HG02970 (cell line): ENCODE measurements at regions not wholly inside any gene's neighbourhood (a gene's known extent, or its start where the extent isn't known, plus 50 kb on each side); places are given as distances from the start of the nearest gene placed in this dataset.
"Not testable (repeated sequence)": the region's sequence is repeated elsewhere in the genome, so short reads cannot be mapped to it uniquely, and the experiment has no call there.

Experiments used
- ATAC-seq: cut with Tn5 transposase; IDR thresholded peaks from one replicate; pipeline ENCODE4 v1.9.1; 2021; ENCODE audit warnings: mild to moderate bottlenecking, moderate library complexity, moderate number of reproducible peaks; ENCODE audit not compliant: unreplicated experiment, low FRiP score

DNA sequence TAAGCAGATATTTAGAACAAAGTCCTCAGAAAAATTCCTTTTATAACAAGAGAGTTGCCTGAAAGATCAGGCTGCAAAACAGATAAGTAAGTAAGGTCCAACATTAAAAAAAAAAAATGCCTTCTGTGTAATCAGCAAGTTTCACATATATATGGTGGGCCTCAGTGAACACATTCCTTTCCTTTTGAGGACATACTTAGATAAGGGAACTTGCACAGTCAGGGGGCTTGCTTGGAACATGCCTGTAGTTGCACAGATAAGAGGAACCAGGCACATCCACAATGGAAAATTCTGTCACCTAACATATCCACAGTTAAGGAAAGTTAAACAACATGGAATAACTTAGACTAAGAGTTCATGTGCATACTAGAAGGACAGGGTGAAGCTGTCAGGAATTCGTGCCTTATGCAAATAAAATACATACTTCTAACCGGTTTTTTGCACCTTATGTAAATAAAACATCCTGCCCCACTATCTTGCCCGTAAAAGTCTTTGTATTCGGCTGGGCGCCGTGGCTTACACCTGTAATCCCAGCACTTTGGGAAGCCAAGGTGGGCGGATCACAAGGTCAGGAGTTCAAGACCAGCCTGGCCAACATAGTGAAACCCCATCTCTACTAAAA is 257.3 kb downstream of the ZNF33B start:
- no peak for ATAC-seq

GRCh38 chr10:42367532-42368230 is 270.7 kb downstream of the ZNF33B start:
- ATAC-seq = peak; percentile 90

GRCh38 chr10:42351745-42352144 is 286.6 kb downstream of the ZNF33B start:
- ATAC-seq = no peak

- ATAC-seq = not testable (repeated sequence)
Observed at GRCh38 chr10:42336593-42337337, 301.6 kb downstream of the ZNF33B start.

DNA sequence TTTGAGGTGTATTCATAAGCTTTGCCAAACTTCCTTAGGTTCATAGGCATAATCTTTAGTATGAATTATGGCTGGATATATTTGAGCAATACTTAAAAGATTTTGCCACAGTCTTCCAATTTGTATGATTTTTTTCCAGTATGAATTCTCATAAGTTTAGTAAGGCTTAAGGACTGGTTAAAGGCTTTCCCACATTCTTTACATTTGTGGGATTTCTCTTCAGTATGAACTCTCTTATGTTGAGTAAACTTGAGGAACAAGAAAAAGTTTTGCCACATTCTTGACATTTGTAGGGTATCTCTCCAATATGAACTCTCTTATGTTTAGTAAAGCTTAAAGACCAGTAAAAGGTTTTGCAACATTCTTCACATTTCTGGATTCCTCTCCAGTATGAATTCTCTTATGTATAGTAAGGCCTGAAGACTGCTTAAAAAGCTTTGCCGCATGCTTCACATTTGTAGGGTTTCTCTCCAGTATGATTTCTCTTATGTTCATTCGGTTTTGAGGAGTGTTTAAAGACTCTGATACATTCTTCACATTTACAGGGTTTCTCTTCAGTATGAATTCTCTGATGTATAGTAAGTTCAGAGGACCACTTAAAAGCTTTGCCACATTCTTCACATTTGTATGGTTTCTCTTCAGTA is 302.6 kb downstream of the ZNF33B start:
- not testable (repeated sequence) for ATAC-seq

DNA sequence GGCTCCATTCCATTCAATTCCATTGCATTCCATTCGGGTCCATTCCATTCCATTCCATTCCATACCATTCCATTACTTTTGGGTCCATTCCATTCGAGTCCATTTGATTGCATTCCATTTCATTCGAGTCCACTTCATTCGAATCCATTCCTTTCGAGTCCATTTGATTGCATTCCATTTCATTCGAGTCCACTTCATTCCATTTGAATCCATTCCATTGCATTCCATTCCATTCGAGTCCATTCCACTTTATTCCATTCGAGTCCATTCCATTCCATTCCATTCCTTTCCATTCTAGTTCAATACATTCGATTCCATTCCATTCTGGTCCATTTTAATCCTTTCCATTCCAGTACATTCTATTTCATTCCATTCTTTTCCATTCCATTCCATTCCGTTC is 334.0 kb downstream of the ZNF33B start:
- no peak for ATAC-seq

- not testable (repeated sequence) for ATAC-seq
Observed at GRCh38 chr10:42281896-42282295, 356.5 kb downstream of the ZNF33B start.

DNA sequence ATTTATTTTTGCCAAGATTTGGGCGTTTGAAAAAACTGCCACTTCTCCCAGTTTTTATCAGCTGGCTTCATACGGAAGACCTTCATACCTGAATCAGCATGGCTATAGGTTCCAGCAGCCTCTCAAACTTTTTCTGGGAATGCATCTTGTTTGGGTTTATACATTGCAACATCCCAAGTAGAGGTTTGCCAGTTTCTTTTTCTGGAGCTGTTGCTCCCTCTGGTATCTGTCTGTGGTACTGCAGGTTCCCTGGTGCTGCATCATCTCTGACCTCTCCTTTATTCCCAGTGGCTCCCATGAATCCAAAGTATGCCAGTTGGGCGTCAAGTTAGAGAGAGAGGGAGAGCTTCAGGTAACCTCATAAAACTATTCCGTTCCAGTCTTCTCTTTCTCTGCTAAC is 368.6 kb downstream of the ZNF33B start:
- ATAC-seq = not testable (repeated sequence)

- not testable (repeated sequence) for ATAC-seq
Observed at GRCh38 chr10:42263259-42263658, 375.1 kb downstream of the ZNF33B start.

DNA sequence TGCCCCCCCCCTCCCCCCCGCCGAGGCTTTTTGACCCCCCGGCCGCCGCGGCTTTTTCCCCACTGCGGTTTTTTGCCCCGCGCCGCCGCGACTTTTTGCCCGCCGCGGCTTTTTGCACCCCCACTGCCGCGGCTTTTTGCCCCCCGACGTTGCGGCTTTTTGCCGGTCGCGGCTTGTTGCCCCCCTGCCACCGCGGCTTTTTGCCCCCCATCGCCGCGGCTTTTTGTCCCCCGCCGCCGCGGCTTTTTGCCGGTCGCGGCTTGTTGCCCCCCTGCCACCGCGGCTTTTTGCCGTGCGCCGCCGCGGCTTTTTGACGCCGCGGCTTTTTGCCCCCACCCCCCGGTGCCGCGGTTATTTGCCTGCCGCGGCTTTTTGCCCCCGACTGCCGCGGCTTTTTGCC is 395.4 kb downstream of the ZNF33B start:
- not testable (repeated sequence) for ATAC-seq

DNA sequence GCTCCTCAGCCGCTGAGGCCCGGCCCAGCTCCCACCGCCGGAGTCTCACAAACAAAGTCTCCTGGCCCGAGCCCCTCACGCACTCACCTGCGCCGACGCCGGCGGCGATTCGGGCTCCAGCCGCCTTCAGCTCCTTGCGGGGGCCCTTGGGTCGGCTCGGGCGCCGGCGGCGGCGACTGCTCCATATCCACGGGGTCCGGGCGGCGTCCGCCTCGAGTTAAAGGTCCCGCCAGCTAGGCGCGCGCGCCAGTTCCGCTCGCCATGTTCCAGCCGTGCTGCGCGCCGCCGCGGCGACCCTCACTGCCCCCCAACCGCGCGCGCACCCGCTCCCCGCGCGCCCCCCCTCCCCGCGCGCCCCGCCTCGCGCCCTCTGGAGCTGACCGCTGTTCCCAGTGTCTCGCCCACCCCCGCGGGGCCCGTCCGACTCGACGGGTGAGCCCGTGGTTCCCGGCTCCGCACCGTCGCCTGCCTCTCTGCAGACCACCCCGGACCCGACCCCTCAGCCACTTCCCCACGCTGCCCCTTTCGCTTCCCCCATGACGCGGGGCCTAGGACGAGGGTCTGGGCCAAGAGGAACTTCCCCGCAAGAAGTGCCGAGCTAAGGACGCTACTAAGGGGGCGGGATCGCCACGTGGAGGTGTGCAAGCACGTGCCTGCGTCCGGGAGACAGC is 396.1 kb downstream of the ZNF33B start:
- ATAC-seq = no peak

GRCh38 chr10:42236401-42236800 is 402.0 kb downstream of the ZNF33B start:
- ATAC-seq = not testable (repeated sequence)

- not testable (repeated sequence) for ATAC-seq
Observed at GRCh38 chr10:42235736-42236135, 402.6 kb downstream of the ZNF33B start.

- ATAC-seq = not testable (repeated sequence)
Observed at GRCh38 chr10:42235241-42235640, 403.1 kb downstream of the ZNF33B start.

- ATAC-seq = not testable (repeated sequence)
Observed at GRCh38 chr10:42234506-42234905, 403.9 kb downstream of the ZNF33B start.

DNA sequence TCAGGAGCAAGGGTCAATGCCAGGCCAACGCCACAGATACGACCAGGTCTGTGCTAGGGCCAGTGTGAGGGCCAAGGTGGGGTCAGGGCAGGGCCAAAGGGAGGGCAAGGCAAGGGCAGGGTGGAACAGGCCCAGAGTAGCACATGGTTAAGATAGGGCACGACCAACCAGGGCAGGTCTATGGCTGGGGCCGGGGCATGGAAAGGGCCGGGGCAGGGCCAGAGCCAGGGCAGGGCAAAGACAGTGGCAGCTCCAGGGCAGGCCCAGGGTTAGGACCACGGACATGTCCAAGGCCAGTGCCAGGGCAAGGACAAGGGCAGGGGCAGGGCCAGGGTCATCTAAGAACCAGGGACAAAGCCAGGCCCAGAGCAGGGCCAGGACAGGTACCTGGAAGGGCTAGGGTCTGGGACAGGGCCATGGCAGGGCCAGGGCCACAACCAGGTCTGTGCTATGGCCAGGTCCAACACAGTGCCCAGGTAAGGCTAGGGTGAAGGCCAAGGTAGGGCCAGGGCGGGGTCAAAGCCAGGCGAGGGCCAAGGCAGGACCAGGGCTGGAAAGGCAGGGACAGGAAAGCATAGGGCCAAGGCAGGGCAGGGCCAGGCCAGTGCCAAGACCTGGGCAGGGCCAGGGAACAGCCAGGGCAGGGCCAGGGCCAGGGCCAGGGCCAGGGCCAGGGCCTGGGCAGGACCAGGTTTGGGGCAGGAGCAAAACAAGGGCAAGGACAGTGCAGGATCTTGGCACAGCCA is 404.7 kb downstream of the ZNF33B start:
- ATAC-seq = not testable (repeated sequence)

DNA sequence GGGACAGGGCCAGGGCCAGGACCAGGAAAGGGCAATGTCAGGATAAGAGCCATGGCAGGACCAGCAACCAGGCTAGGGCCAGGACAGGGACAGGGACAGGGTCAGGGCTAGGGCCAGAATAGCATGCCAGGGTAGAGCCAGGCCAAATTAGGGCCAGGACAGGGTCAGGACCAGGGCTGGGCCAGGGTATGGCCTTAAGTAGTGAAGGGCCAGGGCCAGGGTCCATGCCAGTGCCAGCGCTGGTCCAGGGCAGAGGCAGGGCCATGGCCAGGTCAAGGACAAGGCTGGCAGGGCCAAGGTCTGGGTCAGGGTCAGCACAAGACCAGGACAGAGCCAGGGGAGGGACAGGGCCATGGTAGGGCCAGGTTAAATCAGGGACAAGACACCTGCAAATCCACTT is 405.4 kb downstream of the ZNF33B start:
- not testable (repeated sequence) for ATAC-seq

DNA sequence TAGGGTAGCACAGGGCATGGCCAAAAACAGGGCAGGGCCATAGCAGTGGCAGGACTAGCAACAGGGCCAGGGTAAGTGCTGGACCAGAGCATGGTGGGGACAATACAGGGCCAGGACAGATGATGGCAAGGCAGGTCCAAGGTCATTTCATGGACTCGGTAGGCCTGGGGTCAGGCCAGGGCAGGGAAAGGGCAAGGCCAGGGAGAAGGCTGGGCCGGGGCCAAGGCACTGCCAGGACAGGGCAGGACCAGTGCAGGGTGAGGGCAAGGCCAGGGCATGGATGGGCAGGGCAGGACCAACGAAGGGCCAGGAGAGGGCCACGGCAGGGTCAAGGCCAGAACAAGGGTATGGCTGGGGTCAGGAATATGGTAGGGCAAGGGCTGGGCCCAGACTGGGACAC is 407.6 kb downstream of the ZNF33B start:
- ATAC-seq = not testable (repeated sequence)

DNA sequence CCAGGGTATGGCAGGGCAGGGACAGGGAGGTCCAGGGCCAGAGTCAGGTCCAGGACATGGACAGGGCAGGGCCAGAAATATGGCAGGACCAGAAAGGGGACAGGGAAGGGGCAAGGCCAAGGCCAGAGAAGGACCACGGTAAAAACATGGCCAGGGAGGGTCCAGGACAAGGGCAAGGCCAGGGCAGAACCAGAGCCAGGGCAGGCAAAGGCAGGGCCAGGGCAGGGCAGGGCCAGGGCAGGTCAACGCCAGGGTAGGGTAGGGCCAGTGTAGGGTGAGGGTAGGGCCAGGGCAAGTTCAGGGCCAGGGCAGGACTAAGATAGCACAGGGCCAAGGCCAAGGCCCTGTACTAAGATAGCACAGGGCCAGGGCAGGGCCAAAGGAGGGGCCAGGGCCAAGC is 408.3 kb downstream of the ZNF33B start:
- not testable (repeated sequence) for ATAC-seq

- not testable (repeated sequence) for ATAC-seq
Observed at GRCh38 chr10:42227859-42228258, 410.5 kb downstream of the ZNF33B start.
